Neuronal stem cell (in vitro differentiated cells): ENCODE measurements at regions not wholly inside any gene's neighbourhood (a gene's known extent, or its start where the extent isn't known, plus 50 kb on each side); places are given as distances from the start of the nearest gene placed in this dataset.

Experiments used
- DNase-seq: peaks from one replicate; pipeline ENCODE4 v3.0.0-alpha.2; 2013; ENCODE audit warnings: low spot score
- H2AFZ ChIP-seq: one replicate; pipeline ENCODE4 v1.6.1; 2013; ENCODE audit warnings: mild to moderate bottlenecking, low read length, inconsistent platforms
- H2AK5ac ChIP-seq: 2 replicates; pipeline ENCODE4 v1.6.1; 2013; ENCODE audit warnings: low read depth, mild to moderate bottlenecking, inconsistent platforms, low read length, moderate library complexity, mixed read lengths
- H2BK120ac ChIP-seq: 2 replicates; pipeline ENCODE4 v1.6.1; 2013; ENCODE audit warnings: low read depth, mild to moderate bottlenecking, inconsistent platforms, low read length, moderate library complexity, mixed read lengths
- H2BK12ac ChIP-seq: one replicate; pipeline ENCODE4 v1.6.1; 2013; ENCODE audit warnings: low read length, inconsistent platforms
- H2BK15ac ChIP-seq: 2 replicates; pipeline ENCODE4 v1.6.1; 2013; ENCODE audit warnings: mild to moderate bottlenecking, low read length, inconsistent platforms, mixed read lengths
- H2BK5ac ChIP-seq: one replicate; pipeline ENCODE4 v1.6.1; 2013; ENCODE audit warnings: inconsistent platforms, mild to moderate bottlenecking, low read length, moderate library complexity
- H3K14ac ChIP-seq: one replicate; pipeline ENCODE4 v1.6.1; 2013; ENCODE audit warnings: low read length, inconsistent platforms
- H3K18ac ChIP-seq: 2 replicates; pipeline ENCODE4 v1.6.1; 2013; ENCODE audit warnings: low read length, inconsistent platforms
- H3K23ac ChIP-seq: 2 replicates; pipeline ENCODE4 v1.6.1; 2013; ENCODE audit warnings: low read depth, mild to moderate bottlenecking, mixed read lengths, low read length, inconsistent platforms; ENCODE audit not compliant: poor library complexity
- H3K27ac ChIP-seq: replicated peaks from 3 replicates; pipeline ENCODE4 v1.5.1; 2013; ENCODE audit warnings: low read length, inconsistent platforms
- H3K27me3 ChIP-seq, 3 experiments: 2 replicates each; pipeline ENCODE4 v1.6.1; 2013; ENCODE audit warnings: low read length in 3 of 3, mild to moderate bottlenecking in 2 of 3, inconsistent platforms in 1 of 3, low read depth in 1 of 3, mixed read lengths in 1 of 3, moderate library complexity in 1 of 3; ENCODE audit not compliant: control insufficient read depth in 3 of 3, insufficient read depth in 3 of 3
- H3K36me3 ChIP-seq, 2 donors: replicated peaks in 1 of 2; 2 replicates each; pipeline ENCODE4 v1.6.1; 2013; ENCODE audit warnings: low read length in 2 of 2; ENCODE audit not compliant: control insufficient read depth in 2 of 2, insufficient read depth in 2 of 2
- H3K4ac ChIP-seq: 2 replicates; pipeline ENCODE4 v1.6.1; 2013; ENCODE audit warnings: inconsistent platforms, mild to moderate bottlenecking, low read length, moderate library complexity
- H3K4me1 ChIP-seq, 2 donors: 1 replicate in 1 of 2; 2 replicates in 1 of 2; pipeline ENCODE4 v1.6.1; 2013; ENCODE audit warnings: low read length in 2 of 2, low read depth in 1 of 2; ENCODE audit not compliant: control insufficient read depth in 2 of 2, insufficient read depth in 1 of 2
- H3K4me2 ChIP-seq: one replicate; pipeline ENCODE4 v1.6.1; 2013; ENCODE audit warnings: mild to moderate bottlenecking, low read length, inconsistent platforms; ENCODE audit not compliant: insufficient read depth, poor library complexity, severe bottlenecking
- H3K4me3 ChIP-seq, 2 donors: 2 replicates each; pipeline ENCODE4 v1.5.1; 2013; ENCODE audit warnings: low read length in 2 of 2, mild to moderate bottlenecking in 2 of 2, inconsistent platforms in 1 of 2, moderate library complexity in 1 of 2
- H3K79me1 ChIP-seq: one replicate; pipeline ENCODE4 v1.6.1; 2013; ENCODE audit warnings: low read depth, mild to moderate bottlenecking, inconsistent platforms, low read length, moderate library complexity
- H3K9ac ChIP-seq: one replicate; pipeline ENCODE4 v1.6.1; 2013; ENCODE audit warnings: mild to moderate bottlenecking, low read depth, low read length, inconsistent platforms; ENCODE audit not compliant: poor library complexity
- H3K9me3 ChIP-seq, 2 donors: replicated peaks in 1 of 2; 2 replicates each; pipeline versions ENCODE3 to v1.6.1; 2013; ENCODE audit warnings: low read length in 2 of 2, mild to moderate bottlenecking in 2 of 2, inconsistent platforms in 1 of 2, low read depth in 1 of 2, mixed read lengths in 1 of 2, moderate library complexity in 1 of 2; ENCODE audit not compliant: control insufficient read depth in 2 of 2, insufficient read depth in 1 of 2
- H4K8ac ChIP-seq: one replicate; pipeline ENCODE4 v1.6.1; 2013; ENCODE audit warnings: low read depth, mild to moderate bottlenecking, inconsistent platforms, low read length, moderate library complexity
- H4K91ac ChIP-seq: one replicate; pipeline ENCODE4 v1.6.1; 2013; ENCODE audit warnings: low read length, low read depth, mild to moderate bottlenecking, inconsistent platforms; ENCODE audit not compliant: poor library complexity
- WGBS, 2 donors: extraction: QIAGEN DNeasy Blood & Tissue Kit; methylation state at CpG; one replicate each; pipeline ENCODE4 v1.1.7; 2013; ENCODE audit warnings: missing lambda C conversion rate in 2 of 2, mixed read lengths in 1 of 2; ENCODE audit not compliant: insufficient read length in 2 of 2, insufficient replicate concordance in 1 of 2; ENCODE audit errors: extremely low coverage in 2 of 2; 5-methylcytosine and 5-hydroxymethylcytosine counted together

DNA sequence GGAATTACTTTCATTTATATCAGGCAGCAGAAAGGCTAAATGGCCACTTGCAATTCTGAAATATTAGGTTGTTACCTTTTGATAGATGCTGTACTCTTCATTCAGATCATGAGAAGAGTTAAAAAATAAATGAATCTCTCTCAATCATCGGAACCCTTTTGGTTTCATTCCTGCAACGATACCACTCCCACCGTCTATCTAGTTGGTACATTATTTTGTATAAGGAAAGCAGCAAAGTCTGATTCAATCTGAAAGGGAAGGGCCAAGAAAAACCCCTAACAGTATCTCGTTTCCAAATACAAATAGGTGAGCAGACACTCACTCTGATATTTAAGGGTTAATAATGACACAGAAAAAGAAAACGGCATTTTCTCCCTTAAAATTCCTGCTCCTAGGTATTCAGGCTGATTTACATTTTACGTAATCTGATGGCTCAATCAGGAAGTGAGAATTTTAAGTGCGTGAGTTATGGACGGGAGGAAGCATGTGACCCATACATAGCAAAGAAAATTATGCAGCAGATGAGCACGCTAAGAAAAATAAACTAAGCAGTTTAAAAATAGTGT lies 209.4 kb upstream of the KLF14 start:
- Histone ChIP-seq H3K14ac (no peak overlapping the region), H4K91ac (no peak overlapping the region), H3K18ac (no peak overlapping the region), H2BK15ac (no peak overlapping the region), H3K79me1 (no peaks in the 10 kb centered on the region), H3K27me3 (no peaks in the 10 kb centered on the region), H2BK5ac (no peak overlapping the region), H2BK120ac (no peak overlapping the region), H2AFZ (peak overlapping the region; percentile 64), H3K27ac (no peak overlapping the region), H3K9ac (no peak overlapping the region), H3K4me1 (peaks cover 12 to 50% of the 10 kb centered on the region in 2 donors), H3K4me2 (no peak overlapping the region), H3K23ac (no peak overlapping the region), H4K8ac (no peak overlapping the region), H3K4me3 (peak overlapping the region in 1 of 2 donors; percentile 21), H2BK12ac (no peak overlapping the region), H2AK5ac (no peak overlapping the region), H3K9me3 (peaks cover 0 to 4% of the 10 kb centered on the region in 2 donors), H3K36me3 (no peaks in the 10 kb centered on the region), H3K4ac (no peak overlapping the region)
- no peak for DNase-seq
- WGBS, 2 donors = no CpG with 5 or more reads among the region's 9 CpGs

DNA sequence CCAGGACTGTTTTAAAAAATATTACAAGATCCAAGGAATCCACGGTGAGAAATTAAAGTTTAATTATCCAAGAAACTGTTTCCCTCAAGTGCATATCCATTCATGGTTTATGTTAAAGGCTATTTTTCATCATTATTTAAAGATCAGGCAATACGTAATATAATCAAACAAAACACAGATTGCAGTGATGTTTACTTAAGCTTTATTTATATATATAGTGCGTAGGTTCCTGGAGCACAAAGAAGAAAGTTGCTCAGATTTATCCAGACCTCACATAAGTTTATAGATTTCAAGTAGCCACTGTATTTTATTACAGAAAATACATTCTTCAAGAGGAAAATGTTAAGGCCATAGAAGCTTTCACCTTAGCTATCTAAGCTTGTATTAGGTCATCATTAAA lies 210.0 kb upstream of the KLF14 start:
- Histone ChIP-seq H3K4me3 (no peak overlapping the region), H3K4me1 (peaks cover 12 to 46% of the 10 kb centered on the region in 2 donors), H4K91ac (no peak overlapping the region), H2BK15ac (no peak overlapping the region), H3K4ac (no peak overlapping the region), H3K79me1 (no peaks in the 10 kb centered on the region), H2BK120ac (no peak overlapping the region), H2BK12ac (no peak overlapping the region), H3K4me2 (no peak overlapping the region), H3K27me3 (no peaks in the 10 kb centered on the region), H4K8ac (no peak overlapping the region), H3K23ac (no peak overlapping the region), H3K9ac (no peak overlapping the region), H3K9me3 (peaks cover 0 to 4% of the 10 kb centered on the region in 2 donors), H3K27ac (no peak overlapping the region), H3K14ac (no peak overlapping the region), H3K36me3 (no peaks in the 10 kb centered on the region), H2AFZ (peak overlapping the region; percentile 64), H2AK5ac (no peak overlapping the region), H2BK5ac (no peak overlapping the region), H3K18ac (no peak overlapping the region)
- WGBS, 2 donors = no CpG with 5 or more reads among the region's 3 CpGs
- DNase-seq = no peak

DNA sequence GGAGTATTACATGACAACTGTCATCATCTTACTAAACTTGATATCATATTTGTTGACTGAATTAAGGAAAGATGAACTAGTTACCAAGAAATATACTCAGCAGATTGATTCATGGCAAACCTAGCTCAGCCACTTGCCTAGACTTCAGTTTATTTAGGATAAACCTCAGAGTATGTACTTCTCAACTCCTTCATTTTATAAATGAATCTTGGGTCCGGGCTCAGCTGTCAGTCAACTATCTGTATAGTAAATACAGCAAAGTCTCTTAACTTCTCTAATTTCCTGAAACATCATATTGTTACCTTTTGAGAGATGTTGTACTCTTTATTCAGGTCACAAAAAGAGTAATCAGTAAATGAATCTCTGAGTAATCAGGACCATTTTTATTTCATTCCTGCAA lies 211.0 kb upstream of the KLF14 start:
- Histone ChIP-seq H3K4ac (no peak overlapping the region), H2BK120ac (no peak overlapping the region), H2AFZ (no peak overlapping the region), H3K27ac (no peak overlapping the region), H4K8ac (no peak overlapping the region), H3K27me3 (no peaks in the 10 kb centered on the region), H4K91ac (no peak overlapping the region), H3K4me2 (no peak overlapping the region), H3K23ac (no peak overlapping the region), H2BK12ac (no peak overlapping the region), H3K9ac (no peak overlapping the region), H2BK15ac (no peak overlapping the region), H3K14ac (no peak overlapping the region), H3K79me1 (no peaks in the 10 kb centered on the region), H3K4me3 (no peak overlapping the region), H3K9me3 (peaks cover 0 to 4% of the 10 kb centered on the region in 2 donors), H3K36me3 (no peaks in the 10 kb centered on the region), H2BK5ac (no peak overlapping the region), H3K18ac (no peak overlapping the region), H3K4me1 (peaks cover 7 to 36% of the 10 kb centered on the region in 2 donors), H2AK5ac (no peak overlapping the region)
- WGBS, 2 donors = no CpG with 5 or more reads among the region's 1 CpG
- DNase-seq = no peak

DNA sequence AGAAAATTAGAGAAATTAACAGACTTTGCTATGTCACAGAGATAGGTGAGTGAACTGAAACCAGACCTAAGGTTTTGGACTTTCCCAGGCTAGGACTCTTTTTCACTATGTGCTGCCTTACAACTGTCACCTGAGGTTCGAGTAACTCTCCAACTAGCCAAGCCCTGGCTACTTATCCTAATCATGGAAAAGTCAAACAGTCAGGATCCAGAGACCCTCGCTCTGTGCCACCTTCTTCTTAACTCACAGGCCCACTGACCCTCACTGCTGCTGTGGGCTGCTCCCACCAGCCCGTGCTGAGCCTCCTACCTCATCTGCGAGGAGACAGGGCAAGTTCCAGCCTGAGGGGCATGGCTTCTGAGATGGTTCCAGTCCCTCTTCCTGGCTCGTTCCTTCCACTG lies 211.4 kb upstream of the KLF14 start:
- DNase-seq = no peak
- H3K9me3 ChIP-seq = peaks cover 0 to 4% of the 10 kb centered on the region in 2 donors
- H3K18ac ChIP-seq = peak overlapping the region; percentile 76
- no CpG with 5 or more reads among the region's 5 CpGs for WGBS, 2 donors
- H3K4me1 ChIP-seq = peaks cover 7 to 32% of the 10 kb centered on the region in 2 donors
- no peak overlapping the region for H3K9ac ChIP-seq
- H2AFZ ChIP-seq = no peak overlapping the region
- no peak overlapping the region for H3K4me2 ChIP-seq
- no peak overlapping the region for H3K23ac ChIP-seq
- no peak overlapping the region for H2BK120ac ChIP-seq
- no peak overlapping the region for H3K14ac ChIP-seq
- H2BK12ac ChIP-seq = no peak overlapping the region
- no peak overlapping the region for H2BK5ac ChIP-seq
- no peak overlapping the region for H4K91ac ChIP-seq
- H3K4me3 ChIP-seq = no peak overlapping the region
- H3K36me3 ChIP-seq = no peaks in the 10 kb centered on the region
- no peak overlapping the region for H3K27ac ChIP-seq
- no peak overlapping the region for H2AK5ac ChIP-seq
- no peak overlapping the region for H2BK15ac ChIP-seq
- H3K4ac ChIP-seq = no peak overlapping the region
- H4K8ac ChIP-seq = no peak overlapping the region
- no peaks in the 10 kb centered on the region for H3K27me3 ChIP-seq
- no peaks in the 10 kb centered on the region for H3K79me1 ChIP-seq
